IMR-90 (cell line): ENCODE measurements at regions not wholly inside any gene's neighbourhood (a gene's known extent, or its start where the extent isn't known, plus 50 kb on each side); places are given as distances from the start of the nearest gene placed in this dataset.

Experiments used
- BHLHE40 ChIP-seq: fragments of 150-350 bp; IDR thresholded peaks from 2 replicates; pipeline ENCODE4 v1.6.1; 2016; ENCODE audit warnings: mild to moderate bottlenecking, low read depth, low read length
- CEBPB ChIP-seq: IDR thresholded peaks from 2 replicates; pipeline ENCODE4 v1.6.1; 2012; ENCODE audit warnings: low read depth, low read length, improper control_type of control experiment
- CHD1 ChIP-seq: IDR thresholded peaks from 2 replicates; pipeline ENCODE4 v1.6.1; 2012; ENCODE audit warnings: low read depth, low read length, improper control_type of control experiment
- CTCF ChIP-seq: conservative IDR thresholded peaks from 2 replicates; pipeline ENCODE4 v1.5.1; 2012; ENCODE audit warnings: mild to moderate bottlenecking, low read depth, low read length, improper control_type of control experiment
- ELK1 ChIP-seq: fragments of 150-350 bp; IDR thresholded peaks from 2 replicates; pipeline ENCODE4 v1.6.1; 2016; ENCODE audit warnings: low read depth, mild to moderate bottlenecking, low read length, moderate library complexity, borderline replicate concordance
- MAFK ChIP-seq: IDR thresholded peaks from 2 replicates; pipeline ENCODE4 v1.6.1; 2012; ENCODE audit warnings: low read depth, low read length, improper control_type of control experiment
- MXI1 ChIP-seq: IDR thresholded peaks from 2 replicates; pipeline ENCODE4 v1.6.1; 2012; ENCODE audit warnings: low read depth, mild to moderate bottlenecking, low read length, moderate library complexity, borderline replicate concordance
- NFE2L2 ChIP-seq: fragments of 150-350 bp; IDR thresholded peaks from 2 replicates; pipeline ENCODE4 v1.6.1; 2016; ENCODE audit warnings: low read depth, mild to moderate bottlenecking, low read length
- POLR2A ChIP-seq: IDR thresholded peaks from 2 replicates; pipeline ENCODE4 v1.6.1; 2012; ENCODE audit warnings: mild to moderate bottlenecking, low read depth, low read length
- RAD21 ChIP-seq: IDR thresholded peaks from 2 replicates; pipeline ENCODE4 v1.6.1; 2012; ENCODE audit warnings: low read length, improper control_type of control experiment
- RCOR1 ChIP-seq: IDR thresholded peaks from 2 replicates; pipeline ENCODE4 v1.6.1; 2012; ENCODE audit warnings: mild to moderate bottlenecking, low read length, improper control_type of control experiment; ENCODE audit not compliant: insufficient replicate concordance
- SMC3 ChIP-seq: fragments of 150-350 bp; IDR thresholded peaks from 2 replicates; pipeline ENCODE4 v1.6.1; 2016; ENCODE audit warnings: low read depth, mild to moderate bottlenecking, antibody characterized with exemption, low read length, moderate library complexity
- USF2 ChIP-seq: fragments of 150-350 bp; IDR thresholded peaks from 2 replicates; pipeline ENCODE4 v1.6.1; 2017; ENCODE audit warnings: mild to moderate bottlenecking, antibody characterized with exemption, low read length, low read depth

GRCh38 chr10:44046605-44047004 is 338.3 kb downstream of the CXCL12 start:
- TF ChIP-seq CTCF (no peak), CEBPB (no peak), POLR2A (no peak), RAD21 (no peak), NFE2L2 (no peak), ELK1 (no peak), MXI1 (no peak), USF2 (no peak), RCOR1 (no peak), CHD1 (no peak), SMC3 (no peak), BHLHE40 (no peak), MAFK (no peak)
